Limb (tissue), 2 donors: ENCODE measurements at regions not wholly inside any gene's neighbourhood (a gene's known extent, or its start where the extent isn't known, plus 50 kb on each side); places are given as distances from the start of the nearest gene placed in this dataset.

ENCODE experiments used
- DNase-seq, 2 donors: peaks; one replicate each; pipeline ENCODE4 v3.0.0-alpha.2; 2016; ENCODE audit errors: extremely low spot score in 2 of 2

DNA sequence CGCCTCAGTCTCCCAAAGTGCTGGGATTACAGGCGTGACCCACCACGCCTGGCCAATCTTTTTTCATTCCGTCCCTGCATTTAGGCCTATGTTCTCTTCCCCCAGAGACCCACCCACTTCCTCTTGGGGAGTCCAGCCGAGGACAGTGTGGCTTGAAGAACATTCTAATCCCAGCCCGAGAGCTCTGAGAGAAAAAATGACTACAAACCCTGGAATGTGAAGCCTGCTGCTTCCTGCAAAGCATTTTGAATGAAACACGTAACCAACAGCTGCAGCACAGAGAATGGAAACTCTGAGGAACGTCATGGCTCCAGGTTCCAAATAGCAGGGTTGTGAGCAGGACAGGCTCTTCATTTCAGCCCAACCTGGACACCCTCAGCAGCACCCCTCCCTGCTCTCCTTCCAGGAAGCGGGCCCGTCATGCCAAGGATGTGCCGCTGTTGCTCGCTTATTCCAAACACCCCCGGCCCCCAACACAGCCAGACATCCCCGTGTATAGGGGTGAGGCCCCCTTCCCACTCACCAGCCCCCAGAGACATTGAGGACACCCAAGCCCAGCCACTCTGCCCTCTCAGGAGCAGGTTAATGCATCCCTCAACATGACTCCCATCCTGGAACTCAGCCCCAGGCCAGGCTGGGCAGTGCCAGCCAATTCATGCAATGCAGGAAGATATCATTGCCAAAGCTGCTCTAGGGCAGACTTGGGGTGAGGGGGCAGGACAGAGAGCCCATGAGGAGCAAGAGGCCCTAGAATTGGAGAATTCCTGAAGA, 139.8 kb downstream of the ZFP36L2 start:
- DNase-seq: peak; percentile 82 to 93

DNA sequence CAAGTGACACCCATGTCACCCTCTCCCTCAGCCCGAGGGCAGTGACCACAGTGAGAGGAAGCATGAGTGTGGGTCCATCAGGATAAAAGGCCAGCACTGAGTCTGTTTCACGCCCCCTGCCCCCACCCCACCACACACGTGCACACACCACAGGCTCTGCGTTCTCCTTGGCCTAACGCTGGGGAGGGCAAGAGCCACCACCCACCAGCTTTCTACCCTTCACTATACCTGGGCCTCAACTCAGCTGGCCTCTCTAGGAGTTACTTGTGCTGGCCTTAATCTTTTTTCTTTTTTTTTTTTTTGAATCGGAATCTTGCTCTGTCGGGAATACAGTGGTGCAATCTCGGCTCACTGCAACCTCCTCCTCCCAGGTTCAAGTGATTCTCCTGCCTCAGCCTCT, 140.5 kb downstream of the ZFP36L2 start:
- DNase-seq: no peak

DNA sequence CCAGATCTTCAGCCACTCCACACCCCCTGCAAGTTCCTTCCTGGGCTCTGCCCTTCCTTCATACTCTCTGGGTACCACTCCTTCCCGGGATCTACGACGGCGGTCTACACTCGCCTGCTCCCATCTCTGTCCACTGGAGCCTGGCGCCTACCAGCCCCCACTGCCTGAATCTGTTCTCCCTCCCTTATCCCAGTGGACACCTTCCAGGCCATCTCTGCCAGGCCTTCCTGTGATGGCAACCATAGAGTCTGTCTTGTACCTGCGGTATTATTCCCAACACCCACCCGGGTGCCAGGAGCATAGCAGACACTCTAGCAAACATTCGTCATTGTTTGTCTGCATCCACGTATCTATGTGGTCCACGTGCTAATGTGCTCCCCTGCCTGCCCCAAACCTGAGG, 140.9 kb downstream of the ZFP36L2 start:
- DNase-seq: no peak

DNA sequence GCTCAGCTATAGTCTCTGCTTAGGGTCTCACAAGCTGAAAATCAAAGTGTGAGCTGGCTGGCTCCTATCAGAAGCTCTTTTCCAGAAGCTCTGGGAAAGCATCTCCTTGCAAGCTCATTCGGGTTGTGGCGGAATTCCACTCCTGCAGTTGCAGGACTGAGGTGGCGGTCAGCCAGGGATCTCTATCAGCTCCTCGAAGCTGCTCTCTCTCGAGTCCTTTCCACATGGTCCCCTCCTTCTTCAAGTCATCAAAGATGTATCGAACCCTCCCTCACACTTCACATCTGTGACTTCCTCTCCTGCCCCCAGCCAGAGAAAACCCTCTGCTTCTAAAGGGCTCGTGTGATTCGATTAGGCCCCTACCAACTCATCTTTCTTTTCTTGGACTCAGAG, 141.7 kb downstream of the ZFP36L2 start:
- DNase-seq: peak; percentile 56 to 72

DNA sequence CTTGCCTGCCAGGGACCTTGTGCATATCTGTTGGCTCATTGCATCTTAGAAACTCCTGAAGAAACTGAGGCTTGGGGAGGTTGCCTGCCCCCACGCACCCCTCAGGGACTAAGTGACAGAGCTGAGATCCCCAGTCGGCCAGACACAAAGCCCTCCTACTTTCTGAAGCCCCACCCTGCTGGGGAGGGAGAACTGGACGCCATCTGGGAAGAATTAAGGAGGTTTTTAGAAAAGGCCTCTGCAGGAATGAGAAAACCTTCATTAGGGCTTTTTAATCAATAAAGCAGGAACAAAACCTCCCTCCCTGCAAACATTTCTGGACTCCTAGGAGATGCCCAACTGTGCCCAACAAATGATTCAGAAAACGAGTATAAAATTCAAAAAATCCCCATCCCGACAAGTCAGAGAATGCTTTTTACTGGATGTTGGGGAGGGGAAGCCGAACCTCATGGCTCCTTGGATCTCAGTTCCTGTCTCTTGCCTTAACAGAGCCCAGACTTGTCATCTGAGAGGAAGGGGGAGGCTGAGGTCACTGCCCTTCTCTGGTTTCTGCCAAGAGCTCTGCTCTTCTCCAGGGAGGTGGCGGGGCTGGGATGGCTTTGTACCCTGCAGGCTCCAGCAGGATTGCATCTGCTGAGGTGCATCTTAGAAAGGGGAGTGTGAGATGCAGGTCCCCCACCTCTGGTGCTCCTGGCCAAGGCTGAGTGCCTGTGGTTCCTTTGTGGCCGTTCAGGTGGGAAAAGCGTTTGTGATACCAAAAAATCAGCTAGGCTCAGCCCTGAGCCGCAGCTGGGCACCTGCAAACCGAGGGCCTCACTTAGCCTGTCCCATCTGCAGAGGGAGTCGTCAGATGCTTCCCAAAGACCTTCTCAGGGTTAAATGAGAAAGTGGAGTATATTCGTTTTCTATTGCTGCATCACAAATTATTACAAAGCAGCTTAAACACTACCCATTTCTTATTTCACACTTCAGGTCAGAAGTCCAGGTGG, 142.4 kb downstream of the ZFP36L2 start:
- DNase-seq: peak in 1 of 2 donors; percentile 55

DNA sequence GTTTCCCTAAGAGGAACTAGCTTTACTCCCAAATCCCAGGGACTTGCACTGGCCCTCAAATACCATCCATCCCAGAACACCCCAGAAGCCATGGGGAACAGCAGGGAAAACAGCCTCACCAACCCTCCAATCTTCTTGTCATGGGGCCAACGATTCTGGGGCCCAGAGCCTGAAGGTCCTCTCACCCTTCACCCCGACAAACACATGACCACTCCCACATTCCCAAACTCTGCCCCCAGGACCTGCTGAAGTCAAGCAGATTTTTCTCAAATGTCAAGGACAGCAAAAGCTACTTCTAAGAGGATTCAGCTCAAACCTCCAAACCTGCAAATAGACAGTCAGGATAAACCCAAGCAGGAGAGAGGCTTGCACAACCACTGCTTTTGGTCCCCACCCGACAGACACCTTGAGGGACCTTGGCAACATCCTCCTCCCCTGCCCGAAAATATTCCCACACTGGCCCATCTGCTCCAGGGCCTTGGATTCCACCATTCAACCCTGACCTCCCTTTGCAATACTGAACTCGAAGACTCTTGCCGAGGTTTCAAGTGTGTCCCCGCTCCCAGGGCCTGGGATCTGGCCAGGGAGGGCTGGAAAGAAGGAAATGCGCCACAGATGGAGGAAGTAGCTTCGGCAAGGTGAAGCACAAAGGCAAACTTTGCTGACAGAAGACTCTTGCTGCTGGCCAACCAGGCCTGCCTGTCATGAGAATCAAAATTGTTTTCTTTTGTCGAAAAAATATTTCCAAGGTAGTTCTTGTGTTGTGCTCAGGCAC, 143.3 kb downstream of the ZFP36L2 start:
- no peak for DNase-seq

DNA sequence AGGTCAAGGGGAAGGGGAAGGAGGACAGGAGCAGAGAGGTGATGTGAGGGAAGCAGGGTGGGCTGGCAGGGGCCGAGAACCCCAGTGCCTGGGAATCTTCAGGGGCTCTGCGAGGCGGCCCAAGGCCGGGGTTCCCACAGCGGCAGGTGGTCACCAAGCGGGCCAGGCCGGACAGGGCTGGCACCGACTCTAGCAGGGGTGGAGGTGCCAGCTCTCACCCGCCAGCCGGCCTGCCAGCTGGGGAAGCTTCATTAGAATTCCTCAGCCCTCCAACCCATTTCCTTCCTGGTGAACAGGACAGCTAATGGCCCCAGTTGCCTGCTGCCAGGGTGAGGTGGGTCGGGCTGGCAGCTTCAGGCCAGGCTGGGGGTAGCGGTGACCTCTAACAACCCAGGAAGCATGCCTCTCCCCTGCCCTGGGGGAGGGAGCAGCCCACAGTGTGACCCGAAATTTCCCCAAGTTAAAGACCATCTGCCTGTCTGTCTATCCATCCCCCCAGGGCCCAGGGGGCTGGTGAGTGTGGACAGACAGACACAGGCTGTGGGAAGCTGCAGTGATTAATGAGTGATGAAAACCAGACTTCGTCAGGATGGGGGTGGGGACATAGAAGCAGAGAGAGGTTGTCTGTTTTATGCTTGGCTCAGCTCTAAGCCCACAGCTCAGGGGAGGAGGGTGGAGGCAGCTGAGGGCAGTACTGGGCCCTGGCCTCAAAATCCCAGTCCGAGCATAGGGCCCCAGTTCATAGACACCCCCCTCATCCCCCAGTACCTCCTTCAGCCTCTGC, 144.1 kb downstream of the ZFP36L2 start:
- peak; percentile 65 to 67 for DNase-seq

DNA sequence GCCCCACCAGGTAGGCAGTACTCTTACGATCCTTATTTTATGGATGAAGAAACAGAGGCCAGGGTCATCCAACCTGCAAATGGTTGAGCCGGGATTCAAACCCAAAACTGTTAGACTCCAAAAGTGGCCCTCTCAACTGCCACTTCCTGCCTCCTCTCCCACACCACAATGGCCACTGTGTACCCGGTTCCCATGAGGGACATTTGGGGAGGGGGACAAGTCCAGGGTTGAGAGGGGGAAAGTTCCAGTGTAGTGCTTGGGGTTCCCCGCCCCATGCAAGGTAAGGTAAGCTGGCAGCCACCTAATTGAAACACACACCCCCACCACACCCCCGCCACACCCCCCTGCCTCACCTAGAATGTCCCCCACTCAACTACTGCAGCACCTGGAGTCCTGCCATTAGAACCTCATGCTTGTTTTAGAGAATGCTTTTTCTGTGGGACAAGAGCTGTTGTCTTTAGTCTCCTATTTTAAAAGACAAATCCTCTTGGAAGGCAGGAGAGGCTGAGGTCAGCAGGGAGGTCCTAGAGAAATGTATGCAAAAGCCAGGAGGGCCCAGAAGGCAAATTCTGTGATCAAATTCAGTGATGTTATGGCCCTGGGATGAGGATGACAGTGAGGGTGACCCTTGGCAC, 145.2 kb downstream of the ZFP36L2 start:
- DNase-seq: no peak

DNA sequence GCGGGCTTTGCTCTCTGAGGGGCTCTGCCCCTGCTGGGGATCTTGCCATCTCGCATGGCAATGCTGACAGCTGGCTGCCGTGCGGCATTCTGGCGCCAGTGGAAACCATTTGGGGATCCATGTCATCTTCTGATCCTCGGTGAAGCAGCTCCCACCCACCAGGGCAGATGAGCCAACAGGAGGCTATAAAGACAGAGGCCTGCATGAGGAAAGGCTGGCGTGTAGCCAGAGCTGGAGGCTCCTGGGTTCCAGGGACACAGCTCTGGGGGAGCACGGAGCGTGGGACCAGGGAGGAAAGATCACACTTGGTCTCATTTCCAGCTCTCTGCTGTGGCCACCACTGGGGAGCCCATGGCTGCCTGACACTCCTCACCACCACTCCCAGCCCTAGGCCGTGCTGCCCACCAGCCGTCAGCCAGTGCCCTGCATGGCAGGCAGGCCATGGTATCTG, 145.8 kb downstream of the ZFP36L2 start:
- DNase-seq: no peak

DNA sequence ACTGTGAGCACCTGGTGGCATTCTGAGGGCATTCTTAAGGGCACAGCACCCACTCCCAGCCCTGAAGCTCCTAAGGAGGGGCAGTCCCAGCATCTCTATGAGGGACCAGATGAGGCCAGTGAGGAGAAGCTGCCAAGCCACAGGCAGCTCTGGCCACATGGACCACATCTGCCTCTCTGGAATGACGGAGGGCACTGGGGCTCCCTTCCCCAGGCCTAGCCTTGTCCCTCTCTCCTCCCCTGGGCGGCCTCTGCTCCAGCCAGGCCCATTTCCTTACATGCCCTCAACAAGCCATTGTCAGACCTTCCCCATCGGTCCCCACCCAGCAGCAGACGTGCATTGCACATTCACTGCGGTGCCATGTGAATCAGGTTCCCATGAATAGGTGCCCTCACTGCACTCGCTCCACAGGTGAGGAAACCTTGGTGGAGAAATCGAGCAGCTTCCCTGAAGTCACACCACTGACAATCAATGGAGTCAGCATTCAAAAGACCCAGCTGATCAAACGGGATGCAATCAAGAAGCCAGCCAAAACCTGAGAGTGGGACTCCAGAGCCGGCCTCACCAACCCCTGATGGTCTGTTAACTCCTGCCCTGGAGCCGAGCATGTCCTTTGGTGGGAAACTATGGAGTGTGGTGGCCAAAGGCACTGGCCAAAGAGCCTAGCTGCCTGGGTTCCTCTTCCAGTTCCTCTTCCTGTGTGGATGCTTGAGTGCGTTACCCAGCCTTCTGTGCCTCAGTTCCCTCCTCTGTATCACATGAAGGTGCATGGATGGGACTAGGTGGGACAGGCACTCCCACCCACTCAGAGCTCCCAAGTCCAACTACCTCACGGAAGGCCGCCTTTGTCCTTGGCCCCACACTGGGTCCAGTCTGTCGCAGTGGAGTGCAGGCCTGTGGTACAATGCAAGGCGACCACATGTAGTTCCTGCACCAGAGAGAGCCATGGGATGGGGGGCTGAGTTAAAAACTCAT, 147.3 kb downstream of the ZFP36L2 start:
- no peak for DNase-seq

DNA sequence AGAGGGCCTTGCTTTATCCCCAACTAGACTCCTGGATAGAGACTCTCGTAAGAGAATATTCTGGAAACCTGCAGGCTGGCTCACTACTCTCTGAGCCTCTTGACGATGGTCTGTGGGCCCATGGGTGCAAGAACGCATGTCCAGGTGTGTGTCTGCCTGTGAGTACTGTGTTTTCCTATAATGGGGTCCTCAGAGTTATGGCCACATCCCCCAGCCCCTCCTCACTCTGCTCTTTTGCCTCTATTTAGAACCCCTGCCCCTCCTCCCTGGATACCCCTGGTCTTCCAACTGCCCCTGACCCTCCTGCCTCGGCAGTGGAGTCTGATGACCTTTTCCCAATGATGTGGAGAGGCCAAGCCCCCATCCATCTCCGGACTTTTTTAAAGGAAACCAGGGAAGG, 148.1 kb downstream of the ZFP36L2 start:
- no peak for DNase-seq

DNA sequence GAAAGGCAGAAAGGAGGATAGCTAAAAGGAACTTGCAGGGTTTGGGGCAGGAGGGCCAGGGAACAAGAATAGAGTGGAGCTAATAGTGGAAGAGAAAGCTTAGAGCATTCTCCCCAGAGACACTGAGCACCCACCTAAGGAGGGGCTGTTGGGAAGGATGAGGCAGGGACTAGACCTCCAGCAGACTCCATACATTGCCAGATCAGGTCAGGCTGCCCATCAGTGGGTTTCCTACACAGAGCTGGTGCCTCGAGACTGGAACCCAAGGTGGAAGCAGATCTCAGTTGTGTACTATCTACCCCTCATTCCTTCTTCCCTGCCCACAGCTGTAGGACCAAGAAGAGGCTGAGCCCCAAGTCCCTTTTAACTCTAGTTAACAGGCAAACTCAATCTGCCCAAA, 148.5 kb downstream of the ZFP36L2 start:
- DNase-seq: no peak

DNA sequence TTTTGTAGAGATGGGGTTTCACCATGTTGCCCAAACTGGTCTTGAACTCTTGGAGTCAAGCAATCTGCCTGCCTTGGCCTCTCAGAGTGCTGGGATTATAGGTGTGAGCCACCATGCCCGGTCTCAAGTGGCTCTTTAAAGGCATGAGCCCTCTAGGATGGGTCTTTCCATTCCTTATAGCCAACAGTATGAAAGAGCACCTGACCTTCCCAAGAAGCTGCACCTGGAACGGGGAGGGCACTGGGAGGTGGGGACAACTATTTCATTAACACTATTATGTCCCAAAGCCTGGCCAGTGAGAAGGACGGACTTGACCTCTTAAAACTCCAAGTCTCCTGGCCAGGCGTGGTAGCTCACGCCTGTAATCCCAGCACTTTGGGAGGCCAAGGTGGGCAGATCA, 149.7 kb downstream of the ZFP36L2 start:
- no peak for DNase-seq

DNA sequence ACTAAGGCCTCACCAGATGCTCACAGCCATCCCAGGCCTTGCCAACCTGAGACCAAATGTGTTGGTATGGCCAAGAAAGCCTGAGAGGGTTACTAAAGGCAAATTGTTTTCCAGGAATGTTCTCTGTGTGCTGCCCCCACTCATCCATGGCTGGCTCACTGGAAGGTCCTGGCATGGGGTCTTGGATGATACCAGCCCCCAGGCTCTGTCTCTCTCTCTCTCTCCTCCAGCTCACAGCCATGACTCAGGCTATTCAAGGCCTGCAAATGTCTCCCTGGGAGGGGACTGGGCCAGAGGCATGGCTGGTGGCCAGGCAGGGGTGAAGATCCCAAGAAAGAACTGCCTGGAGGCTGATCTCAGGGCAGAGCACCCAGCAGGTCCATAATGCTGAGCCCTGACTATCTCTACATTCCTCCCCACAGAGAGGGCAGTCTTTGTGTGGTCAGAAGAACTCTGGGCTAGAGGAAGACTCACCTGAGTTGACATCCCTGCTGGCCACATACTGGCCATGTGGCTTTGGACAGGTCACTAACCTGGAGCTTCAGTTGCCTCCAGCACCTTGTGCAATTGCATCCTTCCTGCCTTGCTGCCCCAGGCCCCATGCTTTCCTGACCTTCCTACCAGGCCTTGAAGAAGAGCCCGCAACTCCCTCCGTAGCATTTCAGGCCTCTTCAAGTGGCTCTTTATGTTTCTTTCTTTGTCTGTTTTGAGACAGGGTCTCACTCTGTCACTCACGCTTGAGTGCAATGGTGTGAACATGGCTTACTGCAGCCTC, 150.4 kb downstream of the ZFP36L2 start:
- DNase-seq: no peak

DNA sequence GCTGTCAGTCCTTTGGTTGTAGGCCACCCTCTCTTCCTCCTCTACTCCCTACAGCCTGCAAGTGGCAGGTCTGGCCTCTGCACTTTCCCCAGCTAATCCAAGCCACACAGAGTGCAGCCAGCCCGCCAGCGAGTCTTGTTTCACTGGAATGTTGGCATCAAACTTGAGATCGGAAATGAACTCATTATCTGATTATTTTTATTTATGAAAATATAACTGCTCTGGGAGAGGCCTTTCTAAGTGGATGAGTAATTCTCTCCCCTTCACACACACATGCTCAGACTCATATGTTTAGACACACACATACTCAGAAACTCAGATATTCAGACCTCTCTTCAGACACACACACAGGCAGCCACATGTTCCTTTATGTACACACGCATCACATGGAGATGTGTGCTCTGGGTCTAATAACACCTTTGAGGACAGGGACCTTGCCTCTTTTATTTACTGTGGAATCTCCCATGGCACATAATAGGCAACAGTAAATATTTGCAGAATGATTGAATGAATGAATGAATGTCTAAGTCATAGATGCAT, 151.3 kb downstream of the ZFP36L2 start:
- peak; percentile 60 to 89 for DNase-seq

DNA sequence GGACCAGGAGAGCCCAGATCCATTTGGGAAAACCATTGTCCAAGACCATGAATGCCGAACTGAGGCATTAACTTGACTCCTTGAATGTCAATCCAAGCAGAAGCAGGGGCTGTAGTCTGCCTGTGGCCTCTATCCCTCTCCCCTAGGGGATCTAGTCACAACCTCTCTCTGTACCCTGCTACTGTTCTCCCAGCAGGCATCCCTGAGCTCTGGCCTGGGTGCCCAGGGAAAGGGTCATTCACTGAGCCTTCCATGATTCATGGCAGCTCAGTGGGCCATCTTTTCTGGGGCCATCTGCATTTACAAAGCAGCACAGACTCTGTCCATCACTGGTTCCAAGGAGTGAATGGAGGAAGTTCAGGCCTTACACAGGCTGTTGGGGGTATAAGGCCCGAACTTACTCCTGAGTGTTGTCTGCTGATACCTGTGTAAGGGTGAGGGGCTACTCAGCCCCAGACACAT, 151.8 kb downstream of the ZFP36L2 start:
- no peak for DNase-seq

DNA sequence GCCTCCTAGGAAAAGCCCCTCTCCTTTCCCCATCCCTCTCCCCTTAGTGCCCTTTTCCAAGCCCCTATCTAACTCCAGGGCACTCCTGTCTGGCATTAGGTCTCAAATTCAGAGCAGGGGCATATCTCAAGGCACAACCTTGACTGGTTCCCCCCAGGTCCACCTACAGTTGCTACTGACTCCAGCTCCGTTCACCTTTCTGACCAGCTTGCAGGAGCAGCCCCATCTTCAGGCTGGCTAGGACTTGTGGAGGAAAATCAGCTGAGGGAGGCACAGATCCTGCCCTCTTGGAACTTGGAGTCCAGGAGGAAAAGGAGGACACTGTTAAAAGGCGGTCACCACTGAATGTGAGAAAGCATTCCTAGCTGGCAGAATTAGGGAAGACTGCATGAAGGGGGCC, 152.4 kb downstream of the ZFP36L2 start:
- no peak for DNase-seq

DNA sequence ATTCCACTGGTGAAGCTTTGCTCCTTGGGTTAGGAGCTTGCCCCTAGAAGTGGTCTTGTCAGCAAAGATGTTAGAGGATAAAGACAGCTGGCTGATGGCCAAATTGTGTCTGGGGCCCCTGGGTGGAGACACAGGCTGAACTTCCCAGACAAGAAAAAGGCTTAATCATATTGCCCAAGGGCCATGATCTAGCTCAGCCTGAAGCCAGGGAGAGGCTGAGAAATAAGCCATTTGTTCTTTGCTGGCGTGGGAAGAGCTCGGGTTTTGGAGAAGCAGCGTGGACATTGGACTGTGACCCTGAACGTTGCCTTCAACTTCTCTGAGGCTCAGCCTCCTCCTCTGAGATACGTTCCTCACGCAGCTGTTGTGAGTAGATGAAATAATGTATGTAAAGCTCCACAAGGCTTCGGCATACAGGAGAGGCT, 153.0 kb downstream of the ZFP36L2 start:
- DNase-seq: peak in 1 of 2 donors; percentile 60
